Stimulated activated CD8-positive, alpha-beta memory T cell treated with anti-CD3 and anti-CD28 coated beads, Interleukin-4, amount 100 ng/mL, for 4 hours (primary cell): ENCODE measurements at regions not wholly inside any gene's neighbourhood (a gene's known extent, or its start where the extent isn't known, plus 50 kb on each side); places are given as distances from the start of the nearest gene placed in this dataset.
A peak's percentile ranks its signal among the peaks of the same experiment; 100 is the strongest.
"Not testable (repeated sequence)": the region's sequence is repeated elsewhere in the genome, so short reads cannot be mapped to it uniquely, and the experiment has no call there.

Experiments used
- DNase-seq, 2 donors: peaks; one replicate each; pipeline ENCODE4 v3.0.0-alpha.2; 2020; ENCODE audit warnings: low read depth in 2 of 2, low spot score in 1 of 2

GRCh38 chr14:106021832-106022231 lies 495.4 kb downstream of the TMEM121 start:
- no peak for DNase-seq

- DNase-seq, result not testable (repeated sequence)
Observed at GRCh38 chr14:106022648-106023047, 496.3 kb downstream of the TMEM121 start.

- DNase-seq, result no peak
Observed at GRCh38 chr14:106023411-106023810, 497.0 kb downstream of the TMEM121 start.

GRCh38 chr14:106024983-106025604 lies 498.7 kb downstream of the TMEM121 start:
- no peak for DNase-seq

GRCh38 chr14:106026026-106026425 lies 499.6 kb downstream of the TMEM121 start:
- DNase-seq, result no peak

GRCh38 chr14:106027759-106028158 lies 501.4 kb downstream of the TMEM121 start:
- DNase-seq, result not testable (repeated sequence)

GRCh38 chr14:106029959-106030358 lies 503.6 kb downstream of the TMEM121 start:
- DNase-seq, result no peak

- no peak for DNase-seq
Observed at GRCh38 chr14:106037380-106037779, 511.0 kb downstream of the TMEM121 start.

GRCh38 chr14:106038263-106038662 lies 511.9 kb downstream of the TMEM121 start:
- DNase-seq, result no peak

- DNase-seq, result peak in 1 of 2 donors; percentile 27
Observed at GRCh38 chr14:106039400-106039799, 513.0 kb downstream of the TMEM121 start.

- no peak for DNase-seq
Observed at GRCh38 chr14:106044515-106044914, 518.1 kb downstream of the TMEM121 start.

GRCh38 chr14:106044949-106045596 lies 518.7 kb downstream of the TMEM121 start:
- peak; percentile 63 to 73 for DNase-seq

GRCh38 chr14:106051796-106052195 lies 525.4 kb downstream of the TMEM121 start:
- DNase-seq, result no peak

GRCh38 chr14:106055289-106055688 lies 528.9 kb downstream of the TMEM121 start:
- no peak for DNase-seq

GRCh38 chr14:106058342-106058741 lies 532.0 kb downstream of the TMEM121 start:
- no peak for DNase-seq

- DNase-seq, result no peak
Observed at GRCh38 chr14:106060276-106060975, 534.0 kb downstream of the TMEM121 start.

- peak; percentile 57 to 71 for DNase-seq
Observed at GRCh38 chr14:106061877-106062500, 535.6 kb downstream of the TMEM121 start.

GRCh38 chr14:106062502-106063272 lies 536.3 kb downstream of the TMEM121 start:
- no peak for DNase-seq

GRCh38 chr14:106067935-106068334 lies 541.6 kb downstream of the TMEM121 start:
- no peak for DNase-seq

GRCh38 chr14:106069804-106070625 lies 543.6 kb downstream of the TMEM121 start:
- DNase-seq, result no peak
